ENCODE measurements at regions not wholly inside any gene's neighbourhood (a gene's known extent, or its start where the extent isn't known, plus 50 kb on each side); places are given as distances from the start of the nearest gene placed in this dataset.

DNA sequence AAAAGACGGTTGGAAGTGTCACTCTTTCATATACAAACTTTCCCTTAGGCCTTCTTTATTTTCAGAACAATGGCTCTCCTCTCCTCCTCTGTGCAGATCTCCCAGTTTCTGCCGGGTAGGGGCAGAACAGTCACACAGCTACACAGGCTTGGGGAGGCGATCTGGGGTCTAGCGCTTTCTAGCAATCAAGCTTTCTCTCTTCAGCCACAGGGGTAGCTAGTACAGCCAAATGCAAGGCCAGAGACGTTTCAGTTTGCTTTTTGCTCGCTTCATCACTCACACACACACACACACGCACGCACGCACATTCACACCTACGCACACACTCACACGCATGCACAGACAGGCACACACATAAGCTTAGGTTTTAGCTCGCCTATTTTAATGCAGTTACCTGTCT is 104.3 kb downstream of the SPATA19 start:
- peaks cover 5% of the 10 kb centered on the region for H3K27me3 Mint-ChIP-seq
- H3K4me1 Mint-ChIP-seq = no peaks in the 10 kb centered on the region
- H3K36me3 Mint-ChIP-seq (ENCODE audit: low read depth) = no peaks in the 10 kb centered on the region
- no peak overlapping the region for H3K4me3 Mint-ChIP-seq
- no peak for ATAC-seq
- no peak overlapping the region for H3K27ac Mint-ChIP-seq
- no peak for DNase-seq
- H3K9me3 ChIP-seq (ENCODE audit: control insufficient read depth, low read length, poor library complexity, severe bottlenecking) = no peaks in the 10 kb centered on the region

DNA sequence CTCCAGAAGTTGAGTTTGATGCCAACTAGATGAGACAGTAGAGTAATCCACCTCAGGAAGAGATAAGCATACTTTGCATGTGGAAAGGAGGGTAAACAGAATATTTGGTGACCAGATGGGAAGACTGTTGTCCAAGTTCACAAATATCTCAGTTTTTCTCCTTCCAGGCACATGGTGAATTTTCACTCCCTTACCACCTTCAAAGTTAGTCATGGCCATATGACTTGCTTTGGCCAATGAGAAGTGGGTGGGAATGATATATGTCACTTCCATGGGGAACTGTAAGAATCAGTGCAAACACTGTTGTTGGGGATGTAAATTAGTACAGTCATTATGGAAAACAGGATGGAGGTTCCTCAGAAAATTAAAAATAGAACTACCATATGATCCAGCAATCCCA is 105.8 kb downstream of the SPATA19 start:
- H3K4me3 Mint-ChIP-seq = no peak overlapping the region
- ATAC-seq = no peak
- H3K9me3 ChIP-seq (ENCODE audit: control insufficient read depth, low read length, poor library complexity, severe bottlenecking) = no peaks in the 10 kb centered on the region
- H3K36me3 Mint-ChIP-seq (ENCODE audit: low read depth) = no peaks in the 10 kb centered on the region
- H3K4me1 Mint-ChIP-seq = no peaks in the 10 kb centered on the region
- no peak for DNase-seq
- H3K27ac Mint-ChIP-seq = no peak overlapping the region
- H3K27me3 Mint-ChIP-seq = peaks cover 2% of the 10 kb centered on the region

DNA sequence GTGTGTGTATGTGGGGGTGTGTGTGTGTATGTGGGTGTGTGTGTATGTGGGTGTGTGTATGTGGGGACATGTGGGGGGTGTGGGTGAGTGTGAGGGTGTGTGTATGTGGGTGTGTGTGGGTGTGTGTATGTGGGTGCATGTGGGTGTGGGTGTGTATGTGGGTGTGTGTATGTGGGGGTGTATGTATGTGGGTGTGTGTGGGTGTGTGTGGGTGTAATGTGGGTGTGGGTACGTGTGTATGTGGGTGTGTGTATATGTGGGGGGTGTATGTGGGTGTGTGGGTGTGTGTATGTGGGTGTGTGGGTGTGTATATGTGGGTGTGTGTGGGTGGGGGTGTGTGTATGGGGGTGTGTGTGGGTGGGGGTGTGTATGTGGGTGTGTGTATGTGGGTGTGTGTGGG is 106.7 kb downstream of the SPATA19 start:
- Mint-ChIP-seq H3K4me3 (no peak overlapping the region), H3K27ac (no peak overlapping the region), H3K4me1 (no peaks in the 10 kb centered on the region), H3K36me3 (ENCODE audit: low read depth) (no peaks in the 10 kb centered on the region), H3K27me3 (peaks cover 5% of the 10 kb centered on the region)
- DNase-seq (no peak), ATAC-seq (no peak)
- H3K9me3 ChIP-seq (ENCODE audit: control insufficient read depth, low read length, poor library complexity, severe bottlenecking) = no peaks in the 10 kb centered on the region

DNA sequence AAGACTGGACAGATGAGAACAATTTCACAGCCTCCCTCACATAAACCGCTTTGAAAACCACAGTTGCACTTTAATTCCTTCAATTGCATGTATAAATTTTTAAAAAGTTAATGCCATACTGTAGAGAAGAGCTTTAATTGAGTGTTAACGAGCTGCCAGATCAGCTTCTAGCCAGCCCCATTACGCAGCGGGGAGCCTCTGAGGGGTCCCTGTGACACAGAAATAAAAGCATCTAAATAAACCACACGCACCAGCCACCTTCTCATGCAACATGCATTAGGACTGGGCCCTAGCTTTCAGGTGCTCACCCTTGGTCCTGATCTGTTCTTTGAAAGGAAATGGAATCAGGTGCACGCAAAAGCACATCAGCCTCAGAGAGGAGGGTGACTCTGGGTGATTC is 111.7 kb downstream of the SPATA19 start:
- DNase-seq = no peak
- Mint-ChIP-seq H3K4me1 (no peaks in the 10 kb centered on the region), H3K36me3 (ENCODE audit: low read depth) (no peaks in the 10 kb centered on the region), H3K4me3 (no peak overlapping the region), H3K27me3 (peaks cover 16% of the 10 kb centered on the region), H3K27ac (no peak overlapping the region)
- no peaks in the 10 kb centered on the region for H3K9me3 ChIP-seq (ENCODE audit: control insufficient read depth, low read length, poor library complexity, severe bottlenecking)
- ATAC-seq = no peak

DNA sequence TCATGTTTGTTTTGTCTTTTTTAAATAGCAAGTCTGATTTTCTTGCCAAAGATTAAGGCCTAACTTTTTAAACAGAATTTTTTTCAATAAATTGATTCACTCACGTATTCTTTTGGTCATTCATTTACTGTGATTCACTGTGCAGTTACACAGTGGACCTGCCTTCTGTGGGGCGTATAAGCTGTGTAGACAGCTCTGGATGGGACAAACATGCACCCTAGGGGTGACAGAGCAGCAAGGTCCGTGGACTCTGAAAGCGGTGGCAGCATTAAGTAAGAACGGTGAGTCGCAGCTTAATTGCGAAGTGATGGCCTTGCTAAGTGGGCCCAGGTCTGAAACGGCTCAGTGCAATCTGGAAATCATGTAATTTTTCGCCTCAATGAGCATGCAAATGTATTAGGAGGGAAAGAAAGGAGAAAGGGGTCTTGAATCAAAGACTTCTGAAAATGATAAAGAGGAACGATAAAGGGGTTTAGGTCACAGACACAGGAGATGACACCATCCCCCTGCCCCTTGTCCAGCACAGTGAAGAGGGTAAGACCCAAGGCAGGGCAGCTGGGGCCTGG is 113.1 kb downstream of the SPATA19 start:
- Mint-ChIP-seq H3K4me3 (no peak overlapping the region), H3K36me3 (ENCODE audit: low read depth) (no peaks in the 10 kb centered on the region), H3K27ac (no peak overlapping the region), H3K27me3 (peaks cover 16% of the 10 kb centered on the region), H3K4me1 (no peaks in the 10 kb centered on the region)
- no peaks in the 10 kb centered on the region for H3K9me3 ChIP-seq (ENCODE audit: control insufficient read depth, low read length, poor library complexity, severe bottlenecking)
- ATAC-seq = no peak
- no peak for DNase-seq

DNA sequence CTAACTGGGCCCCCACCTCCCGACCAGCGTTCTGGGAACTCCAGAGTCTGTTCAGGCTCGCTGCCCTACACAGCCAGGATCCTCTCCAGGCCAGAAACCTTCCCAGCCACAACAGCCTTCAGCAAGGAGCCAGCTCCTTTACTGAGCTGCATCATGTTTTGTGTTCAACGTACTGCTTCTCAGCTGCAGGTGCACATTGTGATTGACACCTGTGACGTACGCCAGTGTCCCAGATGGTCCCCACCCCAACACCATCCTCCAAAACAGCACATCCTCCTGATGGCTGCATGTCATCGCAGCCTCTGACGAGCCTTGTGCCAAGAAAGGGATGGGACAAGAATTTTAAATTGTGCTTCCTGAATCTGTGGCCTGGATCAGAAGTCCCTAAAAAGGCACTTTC is 117.5 kb downstream of the SPATA19 start:
- no peak for DNase-seq
- no peaks in the 10 kb centered on the region for H3K4me1 Mint-ChIP-seq
- ATAC-seq = no peak
- H3K27ac Mint-ChIP-seq = no peak overlapping the region
- no peaks in the 10 kb centered on the region for H3K9me3 ChIP-seq (ENCODE audit: control insufficient read depth, low read length, poor library complexity, severe bottlenecking)
- peaks cover 11% of the 10 kb centered on the region for H3K27me3 Mint-ChIP-seq
- H3K4me3 Mint-ChIP-seq = no peak overlapping the region
- no peaks in the 10 kb centered on the region for H3K36me3 Mint-ChIP-seq (ENCODE audit: low read depth)

DNA sequence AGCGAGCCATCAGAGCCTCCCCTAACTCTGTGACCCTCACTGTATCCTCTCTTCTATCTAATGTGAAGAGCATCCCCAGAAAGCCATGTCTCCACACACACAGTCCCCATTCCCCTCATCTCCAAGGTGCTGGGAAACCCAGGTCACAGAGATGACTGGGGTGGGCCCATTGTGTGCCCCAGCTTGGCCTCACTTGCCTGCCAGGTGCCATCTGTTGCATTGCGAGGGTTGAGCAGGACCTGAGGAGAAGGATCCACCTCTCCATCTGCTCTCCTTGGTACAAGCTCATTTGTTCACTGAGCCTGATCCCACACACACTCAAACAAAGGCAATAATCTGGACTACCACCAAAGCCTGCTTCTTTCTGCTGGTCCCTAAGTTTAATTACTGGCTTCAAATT is 118.8 kb downstream of the SPATA19 start:
- Mint-ChIP-seq H3K4me1 (no peaks in the 10 kb centered on the region), H3K27me3 (peaks cover 9% of the 10 kb centered on the region), H3K36me3 (ENCODE audit: low read depth) (no peaks in the 10 kb centered on the region), H3K27ac (no peak overlapping the region), H3K4me3 (no peak overlapping the region)
- H3K9me3 ChIP-seq (ENCODE audit: control insufficient read depth, low read length, poor library complexity, severe bottlenecking) = no peaks in the 10 kb centered on the region
- ATAC-seq = no peak
- DNase-seq = no peak

DNA sequence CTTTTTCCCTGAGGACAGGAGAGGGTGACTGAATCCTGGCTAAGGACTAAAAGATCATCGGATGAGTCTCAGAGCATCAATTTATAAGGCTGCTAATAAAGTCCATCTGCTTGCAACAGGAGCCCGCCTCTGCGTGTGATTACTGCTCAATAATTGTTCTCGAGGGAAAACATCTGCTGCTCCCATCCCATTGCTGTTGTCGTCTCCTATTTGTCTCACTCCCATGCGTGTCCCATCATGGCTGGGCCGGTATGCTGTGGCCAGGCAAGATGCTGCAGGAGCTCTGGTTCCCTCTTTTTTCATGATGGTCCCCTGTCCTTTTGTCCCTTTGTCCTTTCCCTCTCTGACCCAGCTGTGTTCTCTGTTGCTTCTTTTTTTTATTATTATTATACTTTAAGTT is 121.2 kb downstream of the SPATA19 start:
- no peaks in the 10 kb centered on the region for H3K36me3 Mint-ChIP-seq (ENCODE audit: low read depth)
- H3K9me3 ChIP-seq (ENCODE audit: control insufficient read depth, low read length, poor library complexity, severe bottlenecking) = no peaks in the 10 kb centered on the region
- peaks cover 11% of the 10 kb centered on the region for H3K27me3 Mint-ChIP-seq
- H3K4me3 Mint-ChIP-seq = no peak overlapping the region
- no peaks in the 10 kb centered on the region for H3K4me1 Mint-ChIP-seq
- ATAC-seq (no peak), DNase-seq (no peak)
- H3K27ac Mint-ChIP-seq = no peak overlapping the region

DNA sequence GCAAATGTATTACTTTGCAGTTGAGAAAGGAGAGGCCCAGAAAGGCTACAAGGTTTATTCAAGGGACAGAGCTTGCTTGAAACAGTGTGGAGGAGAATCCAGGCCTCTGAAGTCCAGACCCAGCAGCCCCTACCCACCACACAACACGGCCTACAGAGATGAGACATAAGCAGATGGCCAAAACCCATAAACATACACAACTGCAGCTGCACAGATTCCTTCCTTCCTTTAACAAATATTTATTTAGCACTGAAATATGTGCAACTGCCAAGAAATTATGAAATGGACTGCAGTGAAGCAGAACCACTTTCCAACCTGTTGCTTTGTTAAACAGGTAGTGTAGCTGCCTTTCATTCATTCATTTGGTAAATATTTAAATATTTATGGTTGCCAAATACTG is 122.3 kb downstream of the SPATA19 start:
- H3K27ac Mint-ChIP-seq = no peak overlapping the region
- H3K36me3 Mint-ChIP-seq (ENCODE audit: low read depth) = no peaks in the 10 kb centered on the region
- no peak overlapping the region for H3K4me3 Mint-ChIP-seq
- ATAC-seq = no peak
- H3K27me3 Mint-ChIP-seq = peaks cover 11% of the 10 kb centered on the region
- DNase-seq = no peak
- H3K9me3 ChIP-seq (ENCODE audit: control insufficient read depth, low read length, poor library complexity, severe bottlenecking) = no peaks in the 10 kb centered on the region
- no peaks in the 10 kb centered on the region for H3K4me1 Mint-ChIP-seq

DNA sequence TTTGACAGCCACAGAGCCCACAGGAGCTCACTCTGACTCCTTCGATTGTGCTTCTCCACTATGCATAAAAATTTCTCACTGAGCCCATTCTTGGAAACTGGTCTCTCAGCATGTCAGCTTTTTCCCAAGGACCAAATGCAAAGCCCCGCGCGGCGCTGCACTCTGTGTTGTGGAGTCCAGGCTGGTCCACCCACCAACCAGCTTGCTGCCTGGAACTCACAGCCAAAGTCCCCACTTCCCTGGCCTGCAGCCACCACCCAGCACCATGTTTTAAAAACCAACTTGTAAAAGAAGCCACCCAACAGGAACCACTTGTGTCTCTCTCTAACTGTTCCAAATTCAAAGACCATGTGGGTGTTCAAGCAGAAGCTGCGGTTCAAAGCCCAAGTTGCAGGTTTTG is 124.4 kb downstream of the SPATA19 start:
- Mint-ChIP-seq H3K4me1 (no peaks in the 10 kb centered on the region), H3K27ac (no peak overlapping the region), H3K27me3 (peaks cover 21% of the 10 kb centered on the region), H3K36me3 (ENCODE audit: low read depth) (no peaks in the 10 kb centered on the region), H3K4me3 (no peak overlapping the region)
- ATAC-seq (no peak), DNase-seq (no peak)
- H3K9me3 ChIP-seq (ENCODE audit: control insufficient read depth, low read length, poor library complexity, severe bottlenecking) = no peaks in the 10 kb centered on the region

DNA sequence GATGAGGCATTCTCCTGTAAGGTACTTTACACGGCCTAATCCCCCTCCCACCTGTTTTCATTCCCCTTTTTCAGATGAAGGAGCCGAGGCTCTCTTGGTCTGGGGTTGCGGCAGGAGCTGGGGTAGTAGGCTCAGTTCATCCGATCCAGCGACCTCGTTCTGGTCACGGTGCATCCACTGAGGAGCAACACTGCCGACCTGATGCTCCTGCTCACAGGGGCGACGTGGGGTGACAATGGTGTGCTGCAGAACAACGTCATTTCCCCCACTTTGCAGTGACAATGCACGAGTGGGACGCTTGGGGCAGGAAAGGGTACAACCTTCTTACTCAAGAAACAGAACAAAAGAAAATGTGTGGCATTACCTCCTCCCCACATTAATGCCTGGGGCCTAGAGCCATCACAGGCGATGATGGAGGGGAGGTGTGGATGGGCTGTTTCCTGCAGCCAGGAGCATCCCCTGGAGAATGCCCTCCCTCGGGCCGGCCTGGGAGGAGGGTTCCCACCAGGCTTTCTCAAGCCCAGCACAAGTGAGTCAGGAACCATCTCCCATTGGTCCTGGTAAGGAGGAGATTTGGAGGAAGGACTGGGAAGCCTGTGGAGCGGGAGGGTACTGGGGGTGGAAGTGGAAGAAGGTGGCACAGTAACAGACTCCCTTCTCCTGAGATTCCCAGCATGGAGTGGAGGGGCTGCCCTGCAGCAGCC is 125.6 kb downstream of the SPATA19 start:
- H3K9me3 ChIP-seq (ENCODE audit: control insufficient read depth, low read length, poor library complexity, severe bottlenecking) = no peaks in the 10 kb centered on the region
- Mint-ChIP-seq H3K4me3 (no peak overlapping the region), H3K27me3 (peaks cover 21% of the 10 kb centered on the region), H3K27ac (no peak overlapping the region), H3K36me3 (ENCODE audit: low read depth) (no peaks in the 10 kb centered on the region), H3K4me1 (no peaks in the 10 kb centered on the region)
- ATAC-seq (no peak), DNase-seq (no peak)

DNA sequence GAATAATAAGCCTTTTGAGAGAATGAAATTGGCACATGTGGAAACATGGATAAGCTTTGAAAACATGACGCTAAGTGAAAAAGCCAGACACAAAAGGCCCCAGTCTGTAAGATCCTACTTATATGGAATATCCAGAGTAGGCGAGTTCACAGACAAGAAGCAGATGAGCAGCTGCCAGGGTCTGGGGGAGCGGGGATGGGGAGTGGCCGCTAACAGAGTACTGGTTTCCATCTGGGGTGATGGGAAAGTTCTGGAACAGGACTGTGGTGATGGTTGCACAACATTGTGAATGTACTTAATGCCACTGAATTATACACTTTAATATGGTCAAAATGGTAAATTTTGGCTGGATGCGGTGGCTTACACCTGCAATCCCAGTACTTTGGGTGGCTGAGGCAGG is 126.5 kb downstream of the SPATA19 start:
- no peak for ATAC-seq
- no peaks in the 10 kb centered on the region for H3K36me3 Mint-ChIP-seq (ENCODE audit: low read depth)
- peaks cover 21% of the 10 kb centered on the region for H3K27me3 Mint-ChIP-seq
- DNase-seq = no peak
- H3K4me1 Mint-ChIP-seq = no peaks in the 10 kb centered on the region
- H3K4me3 Mint-ChIP-seq = no peak overlapping the region
- no peak overlapping the region for H3K27ac Mint-ChIP-seq
- H3K9me3 ChIP-seq (ENCODE audit: control insufficient read depth, low read length, poor library complexity, severe bottlenecking) = no peaks in the 10 kb centered on the region

DNA sequence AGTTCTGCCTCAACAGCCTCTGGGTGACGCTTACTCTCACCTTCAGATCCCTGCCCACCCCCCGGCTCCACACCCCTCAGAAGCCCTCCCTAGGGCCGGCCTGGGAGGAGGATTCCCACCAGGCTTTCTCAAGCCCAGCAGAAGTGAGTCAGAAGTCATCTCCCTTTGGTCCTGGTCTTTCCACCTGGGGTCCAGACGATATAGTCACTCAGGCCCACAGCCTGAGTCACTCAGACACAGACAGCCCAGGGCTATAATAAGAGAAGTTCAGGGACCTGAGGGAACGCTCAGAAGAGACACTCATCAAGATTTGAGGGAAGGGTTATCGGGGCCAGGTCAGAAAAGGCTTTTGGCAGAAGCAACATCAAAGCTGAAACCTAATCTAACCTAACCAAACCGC is 127.1 kb downstream of the SPATA19 start:
- no peak overlapping the region for H3K4me3 Mint-ChIP-seq
- H3K27me3 Mint-ChIP-seq = peaks cover 21% of the 10 kb centered on the region
- ATAC-seq (no peak), DNase-seq (no peak)
- no peaks in the 10 kb centered on the region for H3K36me3 Mint-ChIP-seq (ENCODE audit: low read depth)
- no peaks in the 10 kb centered on the region for H3K4me1 Mint-ChIP-seq
- no peak overlapping the region for H3K27ac Mint-ChIP-seq
- no peaks in the 10 kb centered on the region for H3K9me3 ChIP-seq (ENCODE audit: control insufficient read depth, low read length, poor library complexity, severe bottlenecking)

DNA sequence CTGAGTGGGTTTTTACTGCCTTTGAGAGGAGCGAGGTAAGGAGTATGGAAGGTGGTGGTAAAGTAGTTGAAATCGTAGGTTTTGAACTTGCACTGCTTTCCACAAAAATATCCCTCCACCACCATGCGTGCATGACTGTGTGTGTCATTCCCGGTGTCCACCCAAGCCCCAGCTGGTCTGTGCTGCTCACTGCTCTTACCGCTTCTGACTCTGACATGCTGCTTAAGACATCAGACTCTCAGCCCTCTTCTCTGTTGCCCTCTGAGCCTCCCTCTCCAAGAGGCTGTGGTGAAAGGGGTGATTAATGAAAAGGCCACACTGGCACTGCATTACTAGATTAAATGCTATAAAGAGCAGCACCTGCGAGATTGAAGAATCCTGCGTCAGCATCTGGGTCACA is 128.7 kb downstream of the SPATA19 start:
- DNase-seq (no peak), ATAC-seq (no peak)
- Mint-ChIP-seq H3K27ac (no peak overlapping the region), H3K4me1 (no peaks in the 10 kb centered on the region), H3K4me3 (no peak overlapping the region), H3K36me3 (ENCODE audit: low read depth) (no peaks in the 10 kb centered on the region), H3K27me3 (peaks cover 17% of the 10 kb centered on the region)
- no peaks in the 10 kb centered on the region for H3K9me3 ChIP-seq (ENCODE audit: control insufficient read depth, low read length, poor library complexity, severe bottlenecking)
